ENCODE measurements at regions not wholly inside any gene's neighbourhood (a gene's known extent, or its start where the extent isn't known, plus 50 kb on each side); places are given as distances from the start of the nearest gene placed in this dataset.

- TF ChIP-seq CTCF (IDR thresholded peaks at IDR 0.05) (no peak), POLR2A (IDR thresholded peaks at IDR 0.05) (no peak)
Observed at GRCh38 chr12:124420041-124420995, 125.4 kb downstream of the RFLNA start.
